HG02610 (cell line): ENCODE measurements at regions not wholly inside any gene's neighbourhood (a gene's known extent, or its start where the extent isn't known, plus 50 kb on each side); places are given as distances from the start of the nearest gene placed in this dataset.

ENCODE experiments used
- ATAC-seq: cut with Tn5 transposase; IDR thresholded peaks from one replicate; pipeline ENCODE4 v1.9.1; 2021; ENCODE audit warnings: mild to moderate bottlenecking, moderate library complexity; ENCODE audit not compliant: unreplicated experiment

DNA sequence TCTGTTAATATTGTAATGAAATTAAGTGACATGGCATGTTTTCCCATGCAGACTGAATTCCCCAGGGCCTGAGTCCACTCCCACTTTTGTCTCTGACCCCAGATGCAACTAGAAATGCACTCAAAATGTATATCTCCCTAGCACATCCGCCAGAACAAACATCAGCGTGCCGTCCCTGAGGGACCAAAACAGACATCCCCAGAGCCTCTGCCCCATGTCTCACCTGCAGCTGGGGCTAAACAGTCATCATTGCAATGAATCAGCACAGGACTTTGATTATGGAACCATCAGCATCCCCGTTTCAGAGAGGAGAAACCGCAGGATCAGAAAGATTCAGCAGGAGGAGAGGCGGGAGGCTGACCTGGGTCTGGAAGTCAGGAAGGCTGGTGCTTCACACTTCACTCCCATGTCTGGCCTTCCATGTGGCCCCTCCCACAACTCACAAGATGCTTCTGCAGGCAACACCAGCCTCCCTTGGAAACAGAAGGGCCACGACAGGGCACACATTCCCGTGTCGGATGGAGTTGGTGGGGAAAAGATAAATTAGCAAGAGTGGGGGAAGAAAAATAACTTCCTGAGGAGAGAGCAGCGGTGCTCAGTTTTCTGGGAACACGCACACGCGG is 130.6 kb upstream of the VSTM2B start:
- ATAC-seq, result no peak

GRCh38 chr19:29395734-29396414 is 129.9 kb upstream of the VSTM2B start:
- no peak for ATAC-seq

DNA sequence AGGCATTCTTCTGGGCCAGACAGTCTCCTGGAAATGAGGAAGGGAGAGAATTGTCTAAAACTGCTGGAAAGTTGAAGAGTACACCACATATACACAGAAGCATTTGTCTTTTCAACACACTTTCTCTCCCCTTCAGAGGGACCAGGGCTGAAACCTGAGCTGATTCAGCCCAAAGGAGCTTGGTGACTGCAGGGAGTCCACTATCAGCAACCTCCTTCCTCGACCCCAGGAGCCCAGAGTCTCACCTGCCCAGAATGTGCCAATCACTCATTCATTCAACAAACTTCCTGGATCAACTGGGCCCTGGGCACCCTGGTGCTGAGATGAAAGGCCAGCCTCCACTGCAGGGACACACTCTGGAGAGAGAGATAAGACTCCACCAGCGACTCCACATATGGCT is 128.9 kb upstream of the VSTM2B start:
- ATAC-seq, result no peak

DNA sequence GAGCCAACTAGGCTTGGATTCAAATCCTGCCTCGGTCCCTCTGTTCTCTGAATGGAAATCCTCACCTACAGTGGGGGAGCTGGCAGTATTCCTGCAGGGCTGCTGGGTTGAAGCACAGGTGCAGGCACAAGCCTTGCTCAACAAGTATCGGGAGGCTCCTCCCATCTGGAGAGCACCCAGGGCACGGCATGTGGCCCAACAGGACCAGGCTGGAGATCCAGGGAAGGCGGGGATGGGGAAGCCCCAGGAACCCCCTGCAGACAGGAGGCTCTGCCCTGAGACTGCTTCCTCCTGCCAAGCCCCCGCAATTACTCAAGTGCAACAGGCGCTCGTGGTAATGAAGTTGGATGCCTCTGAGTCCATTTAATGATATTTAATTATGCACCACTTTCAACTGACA is 128.0 kb upstream of the VSTM2B start:
- ATAC-seq, result no peak

DNA sequence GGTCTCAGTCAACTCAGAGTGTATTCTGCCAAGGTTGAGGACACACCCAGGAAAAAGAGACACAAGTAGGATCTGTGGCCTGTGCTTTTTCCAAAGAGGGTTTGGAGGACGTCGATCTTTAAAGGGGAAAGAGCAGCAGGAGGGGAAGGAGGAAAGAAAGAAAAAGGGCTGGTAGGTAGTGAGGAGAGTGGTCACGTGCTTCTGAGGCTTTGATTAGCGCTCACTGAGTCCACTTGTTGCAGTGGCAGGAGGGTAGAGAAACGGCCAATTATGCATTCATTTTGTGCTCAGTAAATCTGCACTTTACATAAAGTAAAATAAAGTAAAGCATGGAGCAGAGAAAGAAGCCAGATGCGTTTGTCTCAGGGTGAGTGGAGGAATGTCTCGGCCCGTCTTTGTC is 126.0 kb upstream of the VSTM2B start:
- ATAC-seq, result no peak

DNA sequence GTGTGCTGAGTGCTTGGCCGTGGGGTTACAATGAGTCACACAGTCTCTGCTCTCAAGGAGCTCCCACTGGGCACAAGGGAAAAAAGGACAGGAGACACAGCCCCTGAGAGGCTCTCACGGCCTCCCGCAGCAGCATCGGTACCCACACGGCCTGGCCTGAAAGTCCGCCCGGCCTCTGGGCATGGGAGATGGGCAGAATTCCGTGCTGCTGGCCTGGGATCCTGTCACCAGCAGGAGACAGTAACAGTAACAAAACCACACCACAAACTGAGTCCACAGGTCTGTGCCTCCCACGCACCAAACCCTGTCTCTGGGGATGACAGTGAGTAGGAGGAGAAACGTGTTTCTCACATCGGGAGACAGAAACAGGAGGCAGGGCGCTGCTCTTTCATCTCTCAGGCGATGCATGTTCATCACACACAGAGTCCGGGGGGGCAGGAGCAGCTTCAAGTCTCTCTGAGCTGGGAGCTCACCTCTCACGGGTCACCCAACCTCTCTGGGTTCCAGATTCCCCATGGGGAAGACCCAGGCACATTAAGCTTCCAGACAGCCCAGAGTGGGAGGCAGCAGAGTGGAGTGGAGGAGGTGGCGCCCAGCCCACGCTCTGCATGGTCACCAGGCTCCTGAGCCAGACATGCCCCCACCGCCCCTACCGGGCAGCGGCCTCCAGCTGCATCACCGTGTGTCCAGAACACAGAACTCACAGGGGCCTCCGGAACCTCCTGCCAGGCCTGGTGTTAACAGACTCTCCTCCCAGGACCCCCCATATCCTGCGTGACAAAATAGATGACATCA is 124.7 kb upstream of the VSTM2B start:
- no peak for ATAC-seq

GRCh38 chr19:29401712-29402421 is 123.9 kb upstream of the VSTM2B start:
- ATAC-seq, result no peak

- ATAC-seq, result no peak
These were observed 123.2 kb upstream of the VSTM2B start for GRCh38 chr19:29402563-29402962.

DNA sequence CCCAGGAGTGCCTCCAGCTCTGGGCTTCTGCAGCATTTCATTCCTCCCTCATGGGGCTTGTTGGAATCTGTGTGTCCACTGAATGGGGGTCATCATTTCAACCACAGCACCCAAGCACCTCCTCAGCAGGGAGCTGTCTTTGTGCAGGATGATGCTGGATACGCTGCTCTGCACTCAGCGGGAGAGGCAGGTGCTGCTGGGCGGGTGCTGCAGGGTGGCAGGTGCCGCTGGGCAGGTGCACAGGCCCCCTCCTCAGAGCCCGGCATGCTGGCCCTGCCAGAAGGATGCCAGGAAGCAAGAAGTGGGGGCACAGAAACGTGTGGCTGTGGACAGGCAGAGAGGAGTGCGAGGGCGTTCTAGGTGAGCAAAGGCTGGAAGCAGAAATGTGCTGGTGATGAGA is 121.8 kb upstream of the VSTM2B start:
- ATAC-seq, result no peak

- no peak for ATAC-seq
These were observed 120.7 kb upstream of the VSTM2B start for GRCh38 chr19:29404951-29405727.

GRCh38 chr19:29405728-29405995 is 120.1 kb upstream of the VSTM2B start:
- ATAC-seq, result no peak

GRCh38 chr19:29409076-29409862 is 116.5 kb upstream of the VSTM2B start:
- no peak for ATAC-seq

- no peak for ATAC-seq
These were observed 115.2 kb upstream of the VSTM2B start for GRCh38 chr19:29410601-29411000.

DNA sequence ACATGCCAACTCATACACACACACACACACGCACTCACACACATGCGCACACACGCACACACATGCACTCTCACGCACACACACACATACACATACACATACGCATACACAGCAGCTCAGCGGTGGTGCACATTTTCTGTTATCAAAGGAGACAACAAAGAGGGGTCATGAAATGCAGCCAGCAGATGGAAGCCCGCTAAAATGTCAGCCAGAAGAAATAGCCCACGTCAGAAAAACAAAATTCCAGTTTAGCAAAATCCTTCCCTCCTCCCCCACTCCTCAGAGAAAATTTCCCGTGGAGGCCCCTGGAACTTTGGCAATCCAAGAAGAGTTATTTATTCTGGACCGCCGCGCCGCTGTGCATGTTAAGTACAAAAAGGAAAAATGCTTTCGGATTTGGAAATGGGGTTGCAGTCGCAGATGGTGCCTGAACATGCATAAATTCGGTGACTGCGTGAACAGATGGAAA is 114.6 kb upstream of the VSTM2B start:
- no peak for ATAC-seq

GRCh38 chr19:29413435-29413834 is 112.4 kb upstream of the VSTM2B start:
- no peak for ATAC-seq

- no peak for ATAC-seq
These were observed 110.3 kb upstream of the VSTM2B start for GRCh38 chr19:29415507-29415906.

- no peak for ATAC-seq
These were observed 108.7 kb upstream of the VSTM2B start for GRCh38 chr19:29417048-29417447.

DNA sequence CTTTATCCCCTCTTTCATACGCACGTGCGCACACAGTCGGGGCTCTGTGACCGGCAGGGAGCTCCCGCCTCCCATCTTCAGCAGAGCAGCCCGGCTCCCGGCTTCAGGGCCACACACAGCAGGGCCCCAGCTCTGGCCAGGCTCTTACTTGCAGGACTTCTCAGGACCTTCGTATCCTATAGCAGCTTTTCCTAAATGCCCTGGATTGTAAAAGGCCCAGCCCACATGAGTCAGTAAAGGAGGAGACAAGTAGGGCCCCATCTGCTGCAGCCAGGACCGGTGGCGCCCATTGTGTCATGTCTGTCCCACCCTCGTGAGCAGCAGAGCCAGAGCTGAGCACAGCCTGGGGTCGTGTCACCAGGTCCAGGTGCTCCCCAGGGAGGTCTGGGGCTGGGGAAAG is 107.6 kb upstream of the VSTM2B start:
- ATAC-seq, result no peak

GRCh38 chr19:29420065-29420464 is 105.7 kb upstream of the VSTM2B start:
- no peak for ATAC-seq
